OCI-LY1 (cell line): ENCODE measurements at regions not wholly inside any gene's neighbourhood (a gene's known extent, or its start where the extent isn't known, plus 50 kb on each side); places are given as distances from the start of the nearest gene placed in this dataset.

Experiments used
- EZH2 ChIP-seq: fragments of 200-600 bp; sonication (generic), shearing (Covaris generic); IDR thresholded peaks from 2 replicates; pipeline ENCODE4 v1.8.0; 2017; ENCODE audit warnings: borderline replicate concordance, mixed run types, mild to moderate bottlenecking, antibody characterized with exemption, low read length, moderate library complexity, mixed read lengths
- TF ChIP-seq, protein P1 (sequence below): fragments of 200-600 bp; sonication (generic), shearing (Covaris generic); IDR thresholded peaks from 2 replicates; pipeline ENCODE4 v1.5.1; 2017; ENCODE audit warnings: mild to moderate bottlenecking, antibody characterized with exemption, low read length, moderate library complexity, mixed read lengths

DNA sequence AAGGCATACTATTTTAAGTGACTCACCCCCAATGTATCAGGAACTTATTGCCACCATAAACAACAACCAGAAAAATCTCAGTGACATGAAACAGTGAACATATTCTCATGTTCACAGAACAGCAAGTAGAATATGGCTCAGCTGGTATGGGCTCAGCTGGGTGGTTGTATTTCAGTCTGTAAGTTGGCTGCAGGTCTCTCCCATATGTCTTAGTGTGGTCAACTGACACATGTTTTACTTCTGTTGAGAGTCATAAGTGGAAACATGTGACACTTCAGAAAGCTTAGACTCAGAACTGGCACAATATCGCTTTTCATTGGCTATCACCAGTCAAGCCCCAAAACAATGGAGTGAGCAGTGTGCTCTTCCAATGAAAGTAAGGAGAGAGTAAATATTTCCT, 574.1 kb downstream of the HAO1 start:
- TF ChIP-seq EZH2 = no peak
- TF ChIP-seq, protein P1, sequence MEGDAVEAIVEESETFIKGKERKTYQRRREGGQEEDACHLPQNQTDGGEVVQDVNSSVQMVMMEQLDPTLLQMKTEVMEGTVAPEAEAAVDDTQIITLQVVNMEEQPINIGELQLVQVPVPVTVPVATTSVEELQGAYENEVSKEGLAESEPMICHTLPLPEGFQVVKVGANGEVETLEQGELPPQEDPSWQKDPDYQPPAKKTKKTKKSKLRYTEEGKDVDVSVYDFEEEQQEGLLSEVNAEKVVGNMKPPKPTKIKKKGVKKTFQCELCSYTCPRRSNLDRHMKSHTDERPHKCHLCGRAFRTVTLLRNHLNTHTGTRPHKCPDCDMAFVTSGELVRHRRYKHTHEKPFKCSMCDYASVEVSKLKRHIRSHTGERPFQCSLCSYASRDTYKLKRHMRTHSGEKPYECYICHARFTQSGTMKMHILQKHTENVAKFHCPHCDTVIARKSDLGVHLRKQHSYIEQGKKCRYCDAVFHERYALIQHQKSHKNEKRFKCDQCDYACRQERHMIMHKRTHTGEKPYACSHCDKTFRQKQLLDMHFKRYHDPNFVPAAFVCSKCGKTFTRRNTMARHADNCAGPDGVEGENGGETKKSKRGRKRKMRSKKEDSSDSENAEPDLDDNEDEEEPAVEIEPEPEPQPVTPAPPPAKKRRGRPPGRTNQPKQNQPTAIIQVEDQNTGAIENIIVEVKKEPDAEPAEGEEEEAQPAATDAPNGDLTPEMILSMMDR = no peak
